Fibroblast of pulmonary artery (primary cell): ENCODE measurements at regions not wholly inside any gene's neighbourhood (a gene's known extent, or its start where the extent isn't known, plus 50 kb on each side); places are given as distances from the start of the nearest gene placed in this dataset.
A peak's percentile ranks its signal among the peaks of the same experiment; 100 is the strongest.

ENCODE experiments used
- DNase-seq: peaks from one replicate; pipeline ENCODE4 v3.0.0-alpha.2; 2010; ENCODE audit warnings: low read depth
- H3K4me3 ChIP-seq: replicated peaks from 2 replicates; pipeline ENCODE4 v1.5.1; 2011; ENCODE audit warnings: low read depth, mild to moderate bottlenecking, control low read depth, low read length, moderate library complexity
- TF ChIP-seq, protein P1 (sequence below): IDR thresholded peaks from 2 replicates; pipeline ENCODE4 v1.5.1; 2011; ENCODE audit warnings: mild to moderate bottlenecking, control low read depth, low read length, inconsistent platforms; ENCODE audit errors: missing control alignments

DNA sequence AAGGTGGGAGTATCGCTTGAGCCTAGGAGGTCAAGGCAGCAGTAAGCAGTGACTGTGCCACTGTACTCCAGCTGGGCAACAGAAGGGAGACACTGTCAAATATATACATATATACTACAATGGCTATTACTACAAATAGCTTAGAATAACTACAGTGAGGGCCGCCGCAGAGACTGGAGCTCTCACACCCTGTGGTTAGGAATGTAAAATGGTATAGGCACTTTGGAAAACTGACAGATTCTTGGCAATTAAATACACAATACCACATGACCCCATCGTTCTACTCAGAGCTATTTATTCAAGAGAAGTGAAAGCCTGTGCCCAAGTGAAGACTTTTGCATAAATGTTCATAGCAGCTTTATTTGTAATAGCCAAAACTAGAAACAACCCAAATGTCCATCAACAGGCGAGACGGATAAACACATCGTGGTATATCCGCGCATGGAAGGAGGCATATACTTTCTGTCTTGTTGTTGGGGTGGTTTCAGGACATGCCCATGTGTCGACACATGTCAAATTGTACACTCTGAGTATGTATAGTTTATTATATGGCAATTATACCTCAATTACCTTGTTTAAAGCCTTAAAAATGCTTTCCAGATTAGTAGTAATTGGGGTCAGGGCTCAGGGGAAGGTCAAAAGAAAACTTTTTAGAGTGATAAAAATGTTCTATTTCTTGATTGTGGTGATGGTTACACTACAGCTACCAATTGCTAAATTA, 123.4 kb downstream of the RIPK4 start:
- TF ChIP-seq, protein P1, sequence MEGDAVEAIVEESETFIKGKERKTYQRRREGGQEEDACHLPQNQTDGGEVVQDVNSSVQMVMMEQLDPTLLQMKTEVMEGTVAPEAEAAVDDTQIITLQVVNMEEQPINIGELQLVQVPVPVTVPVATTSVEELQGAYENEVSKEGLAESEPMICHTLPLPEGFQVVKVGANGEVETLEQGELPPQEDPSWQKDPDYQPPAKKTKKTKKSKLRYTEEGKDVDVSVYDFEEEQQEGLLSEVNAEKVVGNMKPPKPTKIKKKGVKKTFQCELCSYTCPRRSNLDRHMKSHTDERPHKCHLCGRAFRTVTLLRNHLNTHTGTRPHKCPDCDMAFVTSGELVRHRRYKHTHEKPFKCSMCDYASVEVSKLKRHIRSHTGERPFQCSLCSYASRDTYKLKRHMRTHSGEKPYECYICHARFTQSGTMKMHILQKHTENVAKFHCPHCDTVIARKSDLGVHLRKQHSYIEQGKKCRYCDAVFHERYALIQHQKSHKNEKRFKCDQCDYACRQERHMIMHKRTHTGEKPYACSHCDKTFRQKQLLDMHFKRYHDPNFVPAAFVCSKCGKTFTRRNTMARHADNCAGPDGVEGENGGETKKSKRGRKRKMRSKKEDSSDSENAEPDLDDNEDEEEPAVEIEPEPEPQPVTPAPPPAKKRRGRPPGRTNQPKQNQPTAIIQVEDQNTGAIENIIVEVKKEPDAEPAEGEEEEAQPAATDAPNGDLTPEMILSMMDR, result no peak
- no peak overlapping the region for H3K4me3 ChIP-seq
- DNase-seq, result peak; percentile 35

DNA sequence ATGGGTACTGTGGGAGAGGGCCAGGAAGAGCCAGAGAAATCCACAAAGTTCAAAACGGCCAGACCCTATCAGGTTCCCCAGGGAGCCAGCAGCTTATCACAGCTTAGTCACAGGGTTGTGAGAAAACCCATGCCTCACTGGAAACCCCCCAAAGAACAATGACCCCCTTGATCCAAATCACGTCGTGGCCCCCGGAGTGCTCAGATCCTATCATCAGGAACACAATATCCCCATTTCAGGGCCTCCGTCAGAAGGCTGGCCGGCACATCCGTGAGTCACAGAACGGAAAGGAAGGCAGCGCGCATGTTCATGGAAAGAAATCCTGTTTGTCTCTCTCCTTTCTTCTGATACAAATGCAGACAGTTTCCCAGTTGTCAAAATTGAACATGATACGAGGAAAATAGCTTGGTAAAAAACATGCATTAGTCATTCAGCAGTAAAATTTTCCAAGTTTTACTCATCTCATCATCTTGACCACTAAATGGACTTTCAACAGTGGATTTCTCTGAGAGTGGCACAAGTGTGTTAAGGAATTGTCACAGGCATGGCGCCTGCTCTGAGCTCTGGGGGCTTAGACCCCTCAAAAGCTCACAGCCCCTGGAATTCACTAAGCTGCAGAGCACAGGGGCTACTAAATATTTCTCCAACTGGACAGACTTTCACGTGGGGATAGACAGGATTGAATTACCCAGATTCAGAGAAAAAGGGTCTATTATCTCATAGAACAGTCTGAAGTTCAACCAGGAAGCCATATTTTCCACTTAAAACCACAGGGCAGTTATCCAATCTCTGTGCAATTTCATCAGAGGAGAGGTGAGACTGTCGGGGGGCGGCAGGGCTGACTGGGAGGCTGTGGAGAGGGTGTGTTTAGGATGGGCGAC, 124.8 kb downstream of the RIPK4 start:
- DNase-seq, result peak; percentile 96
- peak overlapping the region; percentile 21 for H3K4me3 ChIP-seq
- TF ChIP-seq, protein P1, result no peak

DNA sequence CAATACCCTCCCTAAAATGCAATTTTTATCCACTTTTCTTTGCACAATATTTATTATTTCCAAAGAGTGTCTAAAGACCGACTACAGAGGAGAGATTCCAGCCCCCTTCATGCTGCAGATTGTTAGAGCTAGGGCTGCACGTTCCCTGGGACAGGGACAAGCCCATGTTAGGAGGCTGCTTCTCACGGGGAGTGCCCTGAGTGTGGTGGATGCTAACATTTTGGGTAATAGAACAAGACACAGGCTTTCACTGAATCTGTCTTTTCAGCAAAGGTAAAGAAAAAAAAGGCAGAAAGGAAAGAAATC, 125.4 kb downstream of the RIPK4 start:
- TF ChIP-seq, protein P1, result no peak
- peak overlapping the region; percentile 19 for H3K4me3 ChIP-seq
- no peak for DNase-seq

DNA sequence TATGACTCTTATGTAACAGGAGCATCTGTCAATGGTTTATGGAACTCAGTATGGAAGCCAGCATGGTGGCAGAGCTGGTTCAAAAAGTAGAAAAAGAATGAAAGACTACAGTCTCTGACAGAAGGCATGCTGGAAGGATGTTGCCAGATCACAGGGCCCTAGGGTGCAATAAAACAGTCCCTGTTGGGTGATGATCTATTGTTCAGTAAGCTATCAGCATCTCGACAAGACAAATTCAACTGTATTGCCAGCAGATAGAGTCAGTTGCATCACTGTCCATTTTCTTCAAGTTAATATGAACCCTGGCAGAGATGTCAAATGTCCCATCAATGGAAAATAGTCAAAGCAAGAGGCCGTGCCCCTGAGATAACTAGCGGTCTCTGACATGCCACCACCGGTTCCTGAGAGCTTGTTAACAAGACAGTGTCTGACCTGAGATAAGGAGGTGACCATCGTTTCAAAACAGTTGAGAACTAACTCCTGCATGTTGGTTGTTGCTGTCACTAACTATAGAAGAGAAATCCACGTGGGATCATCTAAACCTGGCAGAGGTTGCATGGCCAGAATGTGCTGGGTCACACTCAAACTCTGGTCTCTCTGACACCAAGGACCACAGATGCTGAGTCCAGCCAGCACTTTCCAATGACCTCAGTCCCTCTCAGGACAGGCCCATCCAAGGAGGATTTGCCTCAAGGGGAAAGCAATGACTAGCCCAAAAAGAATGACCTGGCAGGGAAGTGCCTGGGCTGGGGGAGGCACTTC, 125.9 kb downstream of the RIPK4 start:
- no peak overlapping the region for H3K4me3 ChIP-seq
- TF ChIP-seq, protein P1, result no peak
- DNase-seq, result peak; percentile 73

DNA sequence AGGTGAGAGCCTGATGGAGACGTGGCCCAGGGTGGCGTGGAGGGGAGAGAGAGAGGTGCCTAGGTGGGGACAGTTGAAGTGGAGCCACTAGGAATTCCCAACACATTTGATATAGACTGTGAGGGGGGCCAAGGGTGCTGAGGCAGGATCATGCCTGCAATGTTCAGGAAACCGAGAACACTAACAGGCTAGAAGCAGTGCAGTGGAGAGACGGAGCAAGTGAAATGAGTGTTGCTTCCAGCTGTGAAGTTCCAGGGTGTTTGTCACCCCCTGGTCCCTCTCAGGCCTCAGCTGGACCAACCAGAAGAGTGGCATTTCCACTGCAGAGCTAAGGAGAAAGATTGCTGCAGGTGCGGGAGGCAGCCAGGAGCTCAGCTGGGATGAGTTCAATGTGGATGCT, 127.1 kb downstream of the RIPK4 start:
- no peak for DNase-seq
- TF ChIP-seq, protein P1, result no peak

DNA sequence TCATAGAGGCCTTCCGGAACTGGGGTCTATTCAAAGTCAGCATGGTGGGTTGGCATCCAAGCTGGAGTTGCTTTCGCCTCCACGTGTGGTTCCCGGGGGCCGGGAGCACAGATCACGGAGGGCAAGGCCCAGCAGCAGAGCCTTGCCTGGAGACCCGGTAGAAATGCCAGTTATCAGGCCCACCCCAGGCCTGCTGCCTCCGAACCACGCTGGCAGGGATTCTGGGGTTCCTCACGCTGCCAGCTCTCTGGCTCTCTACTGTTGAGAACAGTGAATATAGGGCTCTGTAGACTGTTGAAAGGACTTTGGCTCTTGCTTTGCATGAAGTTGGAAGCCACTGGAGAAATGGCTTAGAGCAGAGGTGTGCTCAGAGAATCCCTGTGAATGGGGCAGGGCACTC, 127.5 kb downstream of the RIPK4 start:
- DNase-seq, result no peak
- H3K4me3 ChIP-seq, result no peak overlapping the region
- TF ChIP-seq, protein P1, result no peak

More for the DNA sequence above, 127.1 kb downstream of the RIPK4 start:
- H3K4me3 ChIP-seq, result no peak overlapping the region
